ENCODE measurements at regions not wholly inside any gene's neighbourhood (a gene's known extent, or its start where the extent isn't known, plus 50 kb on each side); places are given as distances from the start of the nearest gene placed in this dataset.

- TF ChIP-seq CTCF (IDR thresholded peaks at IDR 0.05; ENCODE audit: low read depth, low read length, missing control alignments) = no peak
- no peak for DNase-seq (ENCODE audit: low read depth)
- H3K4me3 ChIP-seq (ENCODE audit: low read depth, low read length) = no peak overlapping the region
Measured at GRCh38 chr11:21625982-21626381, 566.9 kb upstream of the ANO5 start.

GRCh38 chr11:21628641-21629040 is 564.2 kb upstream of the ANO5 start:
- no peak overlapping the region for H3K4me3 ChIP-seq (ENCODE audit: low read depth, low read length)
- no peak for TF ChIP-seq CTCF (IDR thresholded peaks at IDR 0.05; ENCODE audit: low read depth, low read length, missing control alignments)
- DNase-seq (ENCODE audit: low read depth) = no peak

- no peak overlapping the region for H3K4me3 ChIP-seq (ENCODE audit: low read depth, low read length)
- no peak for TF ChIP-seq CTCF (IDR thresholded peaks at IDR 0.05; ENCODE audit: low read depth, low read length, missing control alignments)
- no peak for DNase-seq (ENCODE audit: low read depth)
Measured at GRCh38 chr11:21630934-21631478, 561.9 kb upstream of the ANO5 start.

GRCh38 chr11:21631991-21632390 is 560.9 kb upstream of the ANO5 start:
- H3K4me3 ChIP-seq (ENCODE audit: low read depth, low read length) = no peak overlapping the region
- no peak for DNase-seq (ENCODE audit: low read depth)
- no peak for TF ChIP-seq CTCF (IDR thresholded peaks at IDR 0.05; ENCODE audit: low read depth, low read length, missing control alignments)

- TF ChIP-seq CTCF (IDR thresholded peaks at IDR 0.05; ENCODE audit: low read depth, low read length, missing control alignments) = no peak
- no peak for DNase-seq (ENCODE audit: low read depth)
- H3K4me3 ChIP-seq (ENCODE audit: low read depth, low read length) = no peak overlapping the region
Measured at GRCh38 chr11:21634491-21634890, 558.4 kb upstream of the ANO5 start.

GRCh38 chr11:21634956-21635355 is 557.9 kb upstream of the ANO5 start:
- no peak for DNase-seq (ENCODE audit: low read depth)
- TF ChIP-seq CTCF (IDR thresholded peaks at IDR 0.05; ENCODE audit: low read depth, low read length, missing control alignments) = no peak
- no peak overlapping the region for H3K4me3 ChIP-seq (ENCODE audit: low read depth, low read length)

GRCh38 chr11:21635394-21636145 is 557.3 kb upstream of the ANO5 start:
- no peak overlapping the region for H3K4me3 ChIP-seq (ENCODE audit: low read depth, low read length)
- no peak for DNase-seq (ENCODE audit: low read depth)
- no peak for TF ChIP-seq CTCF (IDR thresholded peaks at IDR 0.05; ENCODE audit: low read depth, low read length, missing control alignments)

All from GM12864 (cell line).